ENCODE measurements at regions not wholly inside any gene's neighbourhood (a gene's known extent, or its start where the extent isn't known, plus 50 kb on each side); places are given as distances from the start of the nearest gene placed in this dataset.
"Not testable (repeated sequence)": the region's sequence is repeated elsewhere in the genome, so short reads cannot be mapped to it uniquely, and the experiment has no call there.

DNA sequence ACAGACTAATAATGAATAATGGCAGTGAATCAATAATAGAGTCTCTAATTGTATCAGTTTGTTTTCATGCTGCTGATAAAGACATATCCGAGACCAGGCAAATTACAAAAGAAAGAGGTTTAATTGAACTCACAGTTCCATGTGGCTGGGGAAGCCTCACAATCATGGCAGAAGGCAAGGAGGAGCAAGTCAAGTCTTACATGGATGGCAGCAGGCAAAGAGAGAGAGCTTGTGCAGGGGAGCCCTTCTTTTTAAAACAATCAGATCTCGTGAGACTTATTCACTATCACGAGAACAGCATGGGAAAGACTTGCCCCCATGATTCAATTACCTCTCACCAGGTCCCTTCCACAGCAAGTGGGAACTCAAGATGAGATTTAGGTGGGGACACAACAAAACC is 53.4 kb upstream of the TRAM1L1 start:
- not testable (repeated sequence) for TF ChIP-seq RARB (CRISPR knock-in tag; IDR thresholded peaks at IDR 0.05); ESRRG (CRISPR knock-in tag; IDR thresholded peaks at IDR 0.05); ZNF70 (CRISPR knock-in tag; IDR thresholded peaks at IDR 0.05); ZFP30 (CRISPR knock-in tag; IDR thresholded peaks at IDR 0.05); ZC3H10 (CRISPR knock-in tag; IDR thresholded peaks at IDR 0.05); ARNTL (CRISPR knock-in tag; IDR thresholded peaks at IDR 0.05; ENCODE audit: borderline replicate concordance, low read depth)
- TF ChIP-seq, protein P1, sequence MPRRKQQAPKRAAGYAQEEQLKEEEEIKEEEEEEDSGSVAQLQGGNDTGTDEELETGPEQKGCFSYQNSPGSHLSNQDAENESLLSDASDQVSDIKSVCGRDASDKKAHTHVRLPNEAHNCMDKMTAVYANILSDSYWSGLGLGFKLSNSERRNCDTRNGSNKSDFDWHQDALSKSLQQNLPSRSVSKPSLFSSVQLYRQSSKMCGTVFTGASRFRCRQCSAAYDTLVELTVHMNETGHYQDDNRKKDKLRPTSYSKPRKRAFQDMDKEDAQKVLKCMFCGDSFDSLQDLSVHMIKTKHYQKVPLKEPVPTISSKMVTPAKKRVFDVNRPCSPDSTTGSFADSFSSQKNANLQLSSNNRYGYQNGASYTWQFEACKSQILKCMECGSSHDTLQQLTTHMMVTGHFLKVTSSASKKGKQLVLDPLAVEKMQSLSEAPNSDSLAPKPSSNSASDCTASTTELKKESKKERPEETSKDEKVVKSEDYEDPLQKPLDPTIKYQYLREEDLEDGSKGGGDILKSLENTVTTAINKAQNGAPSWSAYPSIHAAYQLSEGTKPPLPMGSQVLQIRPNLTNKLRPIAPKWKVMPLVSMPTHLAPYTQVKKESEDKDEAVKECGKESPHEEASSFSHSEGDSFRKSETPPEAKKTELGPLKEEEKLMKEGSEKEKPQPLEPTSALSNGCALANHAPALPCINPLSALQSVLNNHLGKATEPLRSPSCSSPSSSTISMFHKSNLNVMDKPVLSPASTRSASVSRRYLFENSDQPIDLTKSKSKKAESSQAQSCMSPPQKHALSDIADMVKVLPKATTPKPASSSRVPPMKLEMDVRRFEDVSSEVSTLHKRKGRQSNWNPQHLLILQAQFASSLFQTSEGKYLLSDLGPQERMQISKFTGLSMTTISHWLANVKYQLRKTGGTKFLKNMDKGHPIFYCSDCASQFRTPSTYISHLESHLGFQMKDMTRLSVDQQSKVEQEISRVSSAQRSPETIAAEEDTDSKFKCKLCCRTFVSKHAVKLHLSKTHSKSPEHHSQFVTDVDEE (CRISPR knock-in tag; IDR thresholded peaks at IDR 0.05), result not testable (repeated sequence)
- TF ChIP-seq, protein P2, sequence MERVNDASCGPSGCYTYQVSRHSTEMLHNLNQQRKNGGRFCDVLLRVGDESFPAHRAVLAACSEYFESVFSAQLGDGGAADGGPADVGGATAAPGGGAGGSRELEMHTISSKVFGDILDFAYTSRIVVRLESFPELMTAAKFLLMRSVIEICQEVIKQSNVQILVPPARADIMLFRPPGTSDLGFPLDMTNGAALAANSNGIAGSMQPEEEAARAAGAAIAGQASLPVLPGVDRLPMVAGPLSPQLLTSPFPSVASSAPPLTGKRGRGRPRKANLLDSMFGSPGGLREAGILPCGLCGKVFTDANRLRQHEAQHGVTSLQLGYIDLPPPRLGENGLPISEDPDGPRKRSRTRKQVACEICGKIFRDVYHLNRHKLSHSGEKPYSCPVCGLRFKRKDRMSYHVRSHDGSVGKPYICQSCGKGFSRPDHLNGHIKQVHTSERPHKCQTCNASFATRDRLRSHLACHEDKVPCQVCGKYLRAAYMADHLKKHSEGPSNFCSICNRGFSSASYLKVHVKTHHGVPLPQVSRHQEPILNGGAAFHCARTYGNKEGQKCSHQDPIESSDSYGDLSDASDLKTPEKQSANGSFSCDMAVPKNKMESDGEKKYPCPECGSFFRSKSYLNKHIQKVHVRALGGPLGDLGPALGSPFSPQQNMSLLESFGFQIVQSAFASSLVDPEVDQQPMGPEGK (CRISPR knock-in tag; IDR thresholded peaks at IDR 0.05; ENCODE audit: borderline replicate concordance), result not testable (repeated sequence)
- TF ChIP-seq, protein P3, sequence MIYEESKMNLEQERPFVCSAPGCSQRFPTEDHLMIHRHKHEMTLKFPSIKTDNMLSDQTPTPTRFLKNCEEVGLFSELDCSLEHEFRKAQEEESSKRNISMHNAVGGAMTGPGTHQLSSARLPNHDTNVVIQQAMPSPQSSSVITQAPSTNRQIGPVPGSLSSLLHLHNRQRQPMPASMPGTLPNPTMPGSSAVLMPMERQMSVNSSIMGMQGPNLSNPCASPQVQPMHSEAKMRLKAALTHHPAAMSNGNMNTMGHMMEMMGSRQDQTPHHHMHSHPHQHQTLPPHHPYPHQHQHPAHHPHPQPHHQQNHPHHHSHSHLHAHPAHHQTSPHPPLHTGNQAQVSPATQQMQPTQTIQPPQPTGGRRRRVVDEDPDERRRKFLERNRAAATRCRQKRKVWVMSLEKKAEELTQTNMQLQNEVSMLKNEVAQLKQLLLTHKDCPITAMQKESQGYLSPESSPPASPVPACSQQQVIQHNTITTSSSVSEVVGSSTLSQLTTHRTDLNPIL (CRISPR knock-in tag; IDR thresholded peaks at IDR 0.05; ENCODE audit: low read depth), result not testable (repeated sequence)
- TF ChIP-seq, protein P4, sequence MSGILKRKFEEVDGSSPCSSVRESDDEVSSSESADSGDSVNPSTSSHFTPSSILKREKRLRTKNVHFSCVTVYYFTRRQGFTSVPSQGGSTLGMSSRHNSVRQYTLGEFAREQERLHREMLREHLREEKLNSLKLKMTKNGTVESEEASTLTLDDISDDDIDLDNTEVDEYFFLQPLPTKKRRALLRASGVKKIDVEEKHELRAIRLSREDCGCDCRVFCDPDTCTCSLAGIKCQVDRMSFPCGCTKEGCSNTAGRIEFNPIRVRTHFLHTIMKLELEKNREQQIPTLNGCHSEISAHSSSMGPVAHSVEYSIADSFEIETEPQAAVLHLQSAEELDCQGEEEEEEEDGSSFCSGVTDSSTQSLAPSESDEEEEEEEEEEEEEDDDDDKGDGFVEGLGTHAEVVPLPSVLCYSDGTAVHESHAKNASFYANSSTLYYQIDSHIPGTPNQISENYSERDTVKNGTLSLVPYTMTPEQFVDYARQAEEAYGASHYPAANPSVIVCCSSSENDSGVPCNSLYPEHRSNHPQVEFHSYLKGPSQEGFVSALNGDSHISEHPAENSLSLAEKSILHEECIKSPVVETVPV (CRISPR knock-in tag; IDR thresholded peaks at IDR 0.05), result not testable (repeated sequence)
